DND-41 (cell line): ENCODE measurements at regions not wholly inside any gene's neighbourhood (a gene's known extent, or its start where the extent isn't known, plus 50 kb on each side); places are given as distances from the start of the nearest gene placed in this dataset.

Source experiments
- EZH2 ChIP-seq: IDR thresholded peaks from 3 replicates; pipeline ENCODE4 v1.6.1; 2012; ENCODE audit warnings: borderline replicate concordance, low read depth, mild to moderate bottlenecking, moderate library complexity, low read length, inconsistent platforms; ENCODE audit not compliant: severe bottlenecking
- TF ChIP-seq, protein P1 (sequence below): IDR thresholded peaks from 2 replicates; pipeline ENCODE4 v1.5.1; 2012; ENCODE audit warnings: borderline replicate concordance, low read length, moderate library complexity, mild to moderate bottlenecking; ENCODE audit not compliant: poor library complexity, severe bottlenecking; ENCODE audit errors: extremely low read depth

DNA sequence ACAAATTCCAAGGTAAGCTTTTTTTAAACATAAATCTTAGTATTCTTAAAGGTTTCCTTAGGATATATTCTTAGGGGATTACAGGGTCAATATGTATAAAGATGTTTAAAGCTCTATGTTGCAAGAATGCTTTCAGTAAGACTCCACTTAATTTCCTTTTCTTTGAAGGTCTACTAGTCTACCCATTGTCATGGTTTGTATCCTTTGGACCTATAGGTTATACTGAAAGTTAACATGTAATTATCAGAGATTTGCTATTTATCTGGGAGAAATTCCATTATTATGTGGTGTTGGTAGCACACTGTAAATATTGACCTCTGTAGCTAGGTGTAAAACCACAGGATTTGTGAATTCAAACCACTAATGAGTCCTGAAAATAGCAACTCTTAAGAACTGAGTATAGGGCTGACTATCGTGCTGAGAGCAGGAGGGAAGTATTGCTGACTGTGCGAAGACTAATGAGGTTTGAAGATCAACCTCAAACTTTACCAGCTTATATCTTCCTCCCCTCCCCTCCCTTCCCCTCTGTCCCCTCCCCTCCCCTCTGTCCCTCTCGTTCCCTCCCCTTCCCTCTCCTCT lies 85.6 kb downstream of the GADD45G start:
- TF ChIP-seq, protein P1, sequence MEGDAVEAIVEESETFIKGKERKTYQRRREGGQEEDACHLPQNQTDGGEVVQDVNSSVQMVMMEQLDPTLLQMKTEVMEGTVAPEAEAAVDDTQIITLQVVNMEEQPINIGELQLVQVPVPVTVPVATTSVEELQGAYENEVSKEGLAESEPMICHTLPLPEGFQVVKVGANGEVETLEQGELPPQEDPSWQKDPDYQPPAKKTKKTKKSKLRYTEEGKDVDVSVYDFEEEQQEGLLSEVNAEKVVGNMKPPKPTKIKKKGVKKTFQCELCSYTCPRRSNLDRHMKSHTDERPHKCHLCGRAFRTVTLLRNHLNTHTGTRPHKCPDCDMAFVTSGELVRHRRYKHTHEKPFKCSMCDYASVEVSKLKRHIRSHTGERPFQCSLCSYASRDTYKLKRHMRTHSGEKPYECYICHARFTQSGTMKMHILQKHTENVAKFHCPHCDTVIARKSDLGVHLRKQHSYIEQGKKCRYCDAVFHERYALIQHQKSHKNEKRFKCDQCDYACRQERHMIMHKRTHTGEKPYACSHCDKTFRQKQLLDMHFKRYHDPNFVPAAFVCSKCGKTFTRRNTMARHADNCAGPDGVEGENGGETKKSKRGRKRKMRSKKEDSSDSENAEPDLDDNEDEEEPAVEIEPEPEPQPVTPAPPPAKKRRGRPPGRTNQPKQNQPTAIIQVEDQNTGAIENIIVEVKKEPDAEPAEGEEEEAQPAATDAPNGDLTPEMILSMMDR, result no peak
- no peak for TF ChIP-seq EZH2
